ENCODE measurements at regions not wholly inside any gene's neighbourhood (a gene's known extent, or its start where the extent isn't known, plus 50 kb on each side); places are given as distances from the start of the nearest gene placed in this dataset.

GRCh38 chr2:8628866-8629209 lies 53.0 kb upstream of the ID2 start:
- no peak for TF ChIP-seq CTCF (IDR thresholded peaks at IDR 0.05)
- no peak for TF ChIP-seq POLR2A (IDR thresholded peaks at IDR 0.05)
- 86 to 94% (median 92%) methylated on average over 6 of the region's 6 CpGs for WGBS, 4 donors

GRCh38 chr2:8629402-8629801 lies 52.5 kb upstream of the ID2 start:
- Histone ChIP-seq H3K4me3 (no peak overlapping the region), H3K9me3 (no peaks in the 10 kb centered on the region), H3K4me1 (peaks cover 0 to 7% (median 0%) of the 10 kb centered on the region in 12 donors), H3K27me3 (no peaks in the 10 kb centered on the region), H3K36me3 (no peaks in the 10 kb centered on the region), H3K27ac (no peak overlapping the region)
- 61 to 75% (median 71%) methylated on average over 3 to 4 of the region's 4 CpGs for WGBS, 4 donors
- TF ChIP-seq POLR2A (IDR thresholded peaks at IDR 0.05) (no peak), CTCF (IDR thresholded peaks at IDR 0.05) (no peak)
- no peak for DNase-seq
- ATAC-seq: no peak
- intact Hi-C loops (cut with DNase I): no loop called here

More at GRCh38 chr2:8628866-8629209, 53.0 kb upstream of the ID2 start:
- no peaks in the 10 kb centered on the region for H3K9me3 ChIP-seq
- no peak overlapping the region for H3K27ac ChIP-seq
- no peaks in the 10 kb centered on the region for H3K27me3 ChIP-seq
- DNase-seq: no peak
- no peak for ATAC-seq
- H3K4me1 ChIP-seq: peaks cover 0 to 4% (median 0%) of the 10 kb centered on the region in 12 donors
- intact Hi-C loops (cut with DNase I): no loop called here
- H3K36me3 ChIP-seq: no peaks in the 10 kb centered on the region
- H3K4me3 ChIP-seq: no peak overlapping the region

- no peak for ATAC-seq
- Histone ChIP-seq H3K9me3 (no peaks in the 10 kb centered on the region), H3K4me1 (peaks cover 0 to 7% (median 0%) of the 10 kb centered on the region in 12 donors), H3K36me3 (no peaks in the 10 kb centered on the region), H3K27me3 (no peaks in the 10 kb centered on the region), H3K27ac (no peak overlapping the region), H3K4me3 (no peak overlapping the region)
- WGBS, 4 donors: 84 to 94% (median 88%) methylated on average over 18 to 21 of the region's 21 CpGs
- TF ChIP-seq CTCF (IDR thresholded peaks at IDR 0.05): no peak
- no peak for TF ChIP-seq POLR2A (IDR thresholded peaks at IDR 0.05)
- intact Hi-C loops (cut with DNase I): no loop called here
- DNase-seq: no peak
Measured at GRCh38 chr2:8630676-8631464, 51.0 kb upstream of the ID2 start.

- H3K4me3 ChIP-seq: no peak overlapping the region
- WGBS, 4 donors: 72 to 89% (median 79%) methylated on average over 6 to 10 of the region's 10 CpGs
- TF ChIP-seq POLR2A (IDR thresholded peaks at IDR 0.05) (no peak), CTCF (IDR thresholded peaks at IDR 0.05) (no peak)
- H3K4me1 ChIP-seq: peaks cover 0 to 7% (median 0%) of the 10 kb centered on the region in 12 donors
- intact Hi-C loops (cut with DNase I): no loop called here
- DNase-seq (no peak), ATAC-seq (no peak)
- no peaks in the 10 kb centered on the region for H3K36me3 ChIP-seq
- no peaks in the 10 kb centered on the region for H3K27me3 ChIP-seq
- no peak overlapping the region for H3K27ac ChIP-seq
- H3K9me3 ChIP-seq: no peaks in the 10 kb centered on the region
Measured at GRCh38 chr2:8631465-8632005, 50.3 kb upstream of the ID2 start.

All from heart left ventricle (tissue), 16 donors.